ENCODE measurements at regions not wholly inside any gene's neighbourhood (a gene's known extent, or its start where the extent isn't known, plus 50 kb on each side); places are given as distances from the start of the nearest gene placed in this dataset.

DNA sequence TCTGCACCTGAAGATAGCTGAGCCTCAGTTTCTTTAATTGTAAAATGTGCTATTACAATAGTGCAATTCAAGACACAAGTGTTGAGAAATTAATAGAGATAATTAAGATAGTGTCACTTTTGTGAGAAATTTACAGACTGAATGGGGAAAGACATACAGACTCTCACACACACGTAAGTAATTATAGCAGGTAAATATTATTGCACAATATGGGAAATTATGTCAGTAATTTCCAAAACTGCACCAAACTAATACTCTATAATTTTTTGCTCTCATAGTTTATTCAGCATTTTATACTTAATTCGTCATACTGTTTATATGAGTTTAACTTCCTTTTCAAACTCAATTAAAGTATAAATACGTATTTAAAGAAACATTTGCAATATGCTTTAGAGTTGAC, 124.9 kb upstream of the GYPC start:
- DNase-seq = no peak
- no peaks in the 10 kb centered on the region for H3K36me3 ChIP-seq (ENCODE audit: low read depth, missing control alignments)
- TF ChIP-seq POLR2A (IDR thresholded peaks at IDR 0.05) = no peak
- TF ChIP-seq, protein P1, sequence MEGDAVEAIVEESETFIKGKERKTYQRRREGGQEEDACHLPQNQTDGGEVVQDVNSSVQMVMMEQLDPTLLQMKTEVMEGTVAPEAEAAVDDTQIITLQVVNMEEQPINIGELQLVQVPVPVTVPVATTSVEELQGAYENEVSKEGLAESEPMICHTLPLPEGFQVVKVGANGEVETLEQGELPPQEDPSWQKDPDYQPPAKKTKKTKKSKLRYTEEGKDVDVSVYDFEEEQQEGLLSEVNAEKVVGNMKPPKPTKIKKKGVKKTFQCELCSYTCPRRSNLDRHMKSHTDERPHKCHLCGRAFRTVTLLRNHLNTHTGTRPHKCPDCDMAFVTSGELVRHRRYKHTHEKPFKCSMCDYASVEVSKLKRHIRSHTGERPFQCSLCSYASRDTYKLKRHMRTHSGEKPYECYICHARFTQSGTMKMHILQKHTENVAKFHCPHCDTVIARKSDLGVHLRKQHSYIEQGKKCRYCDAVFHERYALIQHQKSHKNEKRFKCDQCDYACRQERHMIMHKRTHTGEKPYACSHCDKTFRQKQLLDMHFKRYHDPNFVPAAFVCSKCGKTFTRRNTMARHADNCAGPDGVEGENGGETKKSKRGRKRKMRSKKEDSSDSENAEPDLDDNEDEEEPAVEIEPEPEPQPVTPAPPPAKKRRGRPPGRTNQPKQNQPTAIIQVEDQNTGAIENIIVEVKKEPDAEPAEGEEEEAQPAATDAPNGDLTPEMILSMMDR (IDR thresholded peaks at IDR 0.05) = no peak
- H3K4me3 ChIP-seq = no peak overlapping the region
- H3K9me3 ChIP-seq = no peaks in the 10 kb centered on the region
- intact Hi-C loops (cut with DNase I; ENCODE audit: low total_unique reads) = no loop called here
- WGBS, 2 donors = 94 to 95% methylated on average over 3 of the region's 3 CpGs
- H3K4me1 ChIP-seq = no peaks in the 10 kb centered on the region
- H3K27ac ChIP-seq = no peak overlapping the region
- H3K27me3 ChIP-seq = no peaks in the 10 kb centered on the region

DNA sequence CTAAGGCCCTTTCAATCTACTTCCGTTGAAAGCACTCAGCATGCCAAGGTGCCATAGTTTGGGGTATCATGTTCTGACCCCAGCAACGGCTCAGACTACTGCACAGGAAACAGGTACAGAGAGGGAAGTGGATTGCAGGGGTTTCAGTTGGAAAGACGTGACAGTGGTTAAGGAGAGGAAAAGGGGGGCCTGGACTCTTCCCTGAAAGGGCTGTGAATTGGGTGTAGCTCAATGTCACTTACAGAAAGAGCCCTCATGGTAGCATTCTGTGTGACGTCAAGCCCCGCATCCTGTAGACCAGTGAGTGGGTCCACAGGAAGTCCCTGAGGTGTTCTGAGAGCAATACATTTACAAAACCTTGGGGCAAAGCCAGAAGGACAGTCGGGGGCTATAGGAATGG, 121.5 kb upstream of the GYPC start:
- TF ChIP-seq, protein P1 (IDR thresholded peaks at IDR 0.05) = no peak
- no peak for TF ChIP-seq POLR2A (IDR thresholded peaks at IDR 0.05)
- H3K4me3 ChIP-seq = no peak overlapping the region
- H3K4me1 ChIP-seq = no peaks in the 10 kb centered on the region
- H3K36me3 ChIP-seq (ENCODE audit: low read depth, missing control alignments) = no peaks in the 10 kb centered on the region
- no peak overlapping the region for H3K27ac ChIP-seq
- WGBS, 2 donors = 66 to 71% methylated on average over 6 of the region's 6 CpGs
- intact Hi-C loops (cut with DNase I; ENCODE audit: low total_unique reads) = no loop called here
- DNase-seq = no peak
- no peaks in the 10 kb centered on the region for H3K9me3 ChIP-seq
- no peaks in the 10 kb centered on the region for H3K27me3 ChIP-seq

GRCh38 chr2:126535408-126535807, 120.5 kb upstream of the GYPC start:
- Histone ChIP-seq H3K36me3 (ENCODE audit: low read depth, missing control alignments) (no peaks in the 10 kb centered on the region), H3K4me1 (no peaks in the 10 kb centered on the region), H3K27ac (no peak overlapping the region), H3K4me3 (no peak overlapping the region), H3K27me3 (no peaks in the 10 kb centered on the region), H3K9me3 (no peaks in the 10 kb centered on the region)
- intact Hi-C loops (cut with DNase I; ENCODE audit: low total_unique reads) = no loop called here
- DNase-seq = no peak
- WGBS, 2 donors = 79 to 93% methylated on average over 6 of the region's 6 CpGs
- TF ChIP-seq, protein P1 (IDR thresholded peaks at IDR 0.05) = no peak
- no peak for TF ChIP-seq POLR2A (IDR thresholded peaks at IDR 0.05)

DNA sequence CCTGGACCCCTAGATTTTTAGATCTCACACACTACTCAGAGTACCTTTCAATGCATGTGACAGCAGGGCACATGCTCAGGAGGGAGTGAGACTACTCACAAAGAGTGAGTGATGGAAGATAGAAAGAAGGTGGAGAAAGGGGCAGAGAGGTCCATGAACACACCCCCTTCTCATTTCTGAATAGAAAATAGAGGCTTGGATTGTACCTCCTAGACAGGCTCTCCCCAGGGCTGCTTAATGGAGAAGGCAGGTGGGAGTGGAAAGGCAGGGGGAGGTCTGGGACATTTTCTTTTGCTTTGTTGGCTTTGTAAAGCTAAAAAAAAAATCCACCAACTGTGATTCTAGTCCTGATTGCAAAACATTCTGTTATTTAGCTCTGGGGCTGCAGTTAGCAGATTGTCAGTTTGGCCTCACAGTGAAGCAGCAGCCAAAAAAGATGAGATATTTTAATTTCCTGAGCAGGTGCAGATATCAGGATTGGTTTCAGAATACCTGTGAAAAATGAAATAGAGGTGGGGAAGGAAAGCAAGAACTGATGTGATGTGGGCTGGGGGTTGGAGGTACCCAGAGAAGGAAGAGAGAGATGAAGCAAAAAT, 119.3 kb upstream of the GYPC start:
- intact Hi-C loops (cut with DNase I; ENCODE audit: low total_unique reads) = no loop called here
- Histone ChIP-seq H3K36me3 (ENCODE audit: low read depth, missing control alignments) (no peaks in the 10 kb centered on the region), H3K4me3 (no peak overlapping the region), H3K4me1 (no peaks in the 10 kb centered on the region), H3K27me3 (no peaks in the 10 kb centered on the region), H3K27ac (no peak overlapping the region), H3K9me3 (no peaks in the 10 kb centered on the region)
- TF ChIP-seq, protein P1 (IDR thresholded peaks at IDR 0.05) = no peak
- no peak for TF ChIP-seq POLR2A (IDR thresholded peaks at IDR 0.05)
- no peak for DNase-seq

GRCh38 chr2:126539101-126539500, 116.9 kb upstream of the GYPC start:
- Histone ChIP-seq H3K27me3 (no peaks in the 10 kb centered on the region), H3K27ac (no peak overlapping the region), H3K36me3 (ENCODE audit: low read depth, missing control alignments) (no peaks in the 10 kb centered on the region), H3K4me3 (no peak overlapping the region), H3K9me3 (no peaks in the 10 kb centered on the region), H3K4me1 (no peaks in the 10 kb centered on the region)
- WGBS, 2 donors = 91 to 92% methylated on average over 3 of the region's 3 CpGs
- DNase-seq = no peak
- no peak for TF ChIP-seq POLR2A (IDR thresholded peaks at IDR 0.05)
- TF ChIP-seq, protein P1 (IDR thresholded peaks at IDR 0.05) = no peak
- intact Hi-C loops (cut with DNase I; ENCODE audit: low total_unique reads) = no loop called here
